ENCODE measurements at regions not wholly inside any gene's neighbourhood (a gene's known extent, or its start where the extent isn't known, plus 50 kb on each side); places are given as distances from the start of the nearest gene placed in this dataset.

- no peaks in the 10 kb centered on the region for H3K36me3 ChIP-seq (ENCODE audit: insufficient read depth, insufficient read length, low read length)
- TF ChIP-seq YY1 (IDR thresholded peaks at IDR 0.05; ENCODE audit: insufficient read depth, insufficient read length) (no peak), SUZ12 (IDR thresholded peaks at IDR 0.05; ENCODE audit: extremely low read depth, insufficient read depth, insufficient read length) (no peak), ZNF274 (IDR thresholded peaks at IDR 0.05; ENCODE audit: low read depth, low read length) (no peak)
- DNase-seq (ENCODE audit: low read depth, low spot score) = no peak
- H3K9ac ChIP-seq (ENCODE audit: insufficient read length, low read depth) = no peak overlapping the region
- no peaks in the 10 kb centered on the region for H3K9me3 ChIP-seq (ENCODE audit: insufficient read depth, low read length)
- no peak overlapping the region for H3K4me3 ChIP-seq (ENCODE audit: insufficient read length, low read depth)
- H3K27me3 ChIP-seq (ENCODE audit: insufficient read depth, insufficient read length) = no peaks in the 10 kb centered on the region
- H3K4me1 ChIP-seq (ENCODE audit: insufficient read depth, insufficient read length) = no peaks in the 10 kb centered on the region
These were observed 56.2 kb upstream of the ANKRD50 start for GRCh38 chr4:124768596-124769365.

GRCh38 chr4:124762956-124763355, 50.4 kb upstream of the ANKRD50 start:
- no peaks in the 10 kb centered on the region for H3K9me3 ChIP-seq (ENCODE audit: insufficient read depth, low read length)
- no peak overlapping the region for H3K9ac ChIP-seq (ENCODE audit: insufficient read length, low read depth)
- no peaks in the 10 kb centered on the region for H3K36me3 ChIP-seq (ENCODE audit: insufficient read depth, insufficient read length, low read length)
- H3K4me3 ChIP-seq (ENCODE audit: insufficient read length, low read depth) = no peak overlapping the region
- H3K4me1 ChIP-seq (ENCODE audit: insufficient read depth, insufficient read length) = no peaks in the 10 kb centered on the region
- DNase-seq (ENCODE audit: low read depth, low spot score) = no peak
- no peaks in the 10 kb centered on the region for H3K27me3 ChIP-seq (ENCODE audit: insufficient read depth, insufficient read length)
- TF ChIP-seq YY1 (IDR thresholded peaks at IDR 0.05; ENCODE audit: insufficient read depth, insufficient read length) (no peak), ZNF274 (IDR thresholded peaks at IDR 0.05; ENCODE audit: low read depth, low read length) (no peak), SUZ12 (IDR thresholded peaks at IDR 0.05; ENCODE audit: extremely low read depth, insufficient read depth, insufficient read length) (no peak)

All from NT2/D1 (cell line).